GM12872 (cell line): ENCODE measurements at regions not wholly inside any gene's neighbourhood (a gene's known extent, or its start where the extent isn't known, plus 50 kb on each side); places are given as distances from the start of the nearest gene placed in this dataset.

Experiments used
- TF ChIP-seq, protein P1 (sequence below): IDR thresholded peaks from 3 replicates; pipeline ENCODE4 v1.5.1; 2011; ENCODE audit warnings: low read depth, mild to moderate bottlenecking, low read length, moderate library complexity; ENCODE audit not compliant: insufficient read depth

DNA sequence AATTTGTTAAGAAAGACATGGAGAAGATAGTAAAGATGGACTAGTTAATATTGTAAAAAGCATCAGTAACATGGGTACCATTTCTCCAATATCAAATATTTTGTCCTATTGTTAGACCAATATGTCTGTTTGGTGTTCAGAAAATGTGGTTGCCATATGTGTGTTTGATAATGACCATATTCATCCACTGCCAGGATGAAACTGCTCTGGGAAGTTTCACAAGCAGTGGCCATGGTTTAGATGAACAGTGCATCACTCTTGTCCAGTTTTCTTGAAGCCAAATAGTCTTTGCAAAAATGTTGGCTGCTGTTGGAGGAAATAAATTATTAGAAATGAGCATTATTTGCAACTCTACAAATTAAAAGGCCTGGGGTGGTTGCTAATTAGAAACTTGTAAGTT lies 333.8 kb downstream of the NUF2 start:
- TF ChIP-seq, protein P1, sequence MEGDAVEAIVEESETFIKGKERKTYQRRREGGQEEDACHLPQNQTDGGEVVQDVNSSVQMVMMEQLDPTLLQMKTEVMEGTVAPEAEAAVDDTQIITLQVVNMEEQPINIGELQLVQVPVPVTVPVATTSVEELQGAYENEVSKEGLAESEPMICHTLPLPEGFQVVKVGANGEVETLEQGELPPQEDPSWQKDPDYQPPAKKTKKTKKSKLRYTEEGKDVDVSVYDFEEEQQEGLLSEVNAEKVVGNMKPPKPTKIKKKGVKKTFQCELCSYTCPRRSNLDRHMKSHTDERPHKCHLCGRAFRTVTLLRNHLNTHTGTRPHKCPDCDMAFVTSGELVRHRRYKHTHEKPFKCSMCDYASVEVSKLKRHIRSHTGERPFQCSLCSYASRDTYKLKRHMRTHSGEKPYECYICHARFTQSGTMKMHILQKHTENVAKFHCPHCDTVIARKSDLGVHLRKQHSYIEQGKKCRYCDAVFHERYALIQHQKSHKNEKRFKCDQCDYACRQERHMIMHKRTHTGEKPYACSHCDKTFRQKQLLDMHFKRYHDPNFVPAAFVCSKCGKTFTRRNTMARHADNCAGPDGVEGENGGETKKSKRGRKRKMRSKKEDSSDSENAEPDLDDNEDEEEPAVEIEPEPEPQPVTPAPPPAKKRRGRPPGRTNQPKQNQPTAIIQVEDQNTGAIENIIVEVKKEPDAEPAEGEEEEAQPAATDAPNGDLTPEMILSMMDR, result no peak

DNA sequence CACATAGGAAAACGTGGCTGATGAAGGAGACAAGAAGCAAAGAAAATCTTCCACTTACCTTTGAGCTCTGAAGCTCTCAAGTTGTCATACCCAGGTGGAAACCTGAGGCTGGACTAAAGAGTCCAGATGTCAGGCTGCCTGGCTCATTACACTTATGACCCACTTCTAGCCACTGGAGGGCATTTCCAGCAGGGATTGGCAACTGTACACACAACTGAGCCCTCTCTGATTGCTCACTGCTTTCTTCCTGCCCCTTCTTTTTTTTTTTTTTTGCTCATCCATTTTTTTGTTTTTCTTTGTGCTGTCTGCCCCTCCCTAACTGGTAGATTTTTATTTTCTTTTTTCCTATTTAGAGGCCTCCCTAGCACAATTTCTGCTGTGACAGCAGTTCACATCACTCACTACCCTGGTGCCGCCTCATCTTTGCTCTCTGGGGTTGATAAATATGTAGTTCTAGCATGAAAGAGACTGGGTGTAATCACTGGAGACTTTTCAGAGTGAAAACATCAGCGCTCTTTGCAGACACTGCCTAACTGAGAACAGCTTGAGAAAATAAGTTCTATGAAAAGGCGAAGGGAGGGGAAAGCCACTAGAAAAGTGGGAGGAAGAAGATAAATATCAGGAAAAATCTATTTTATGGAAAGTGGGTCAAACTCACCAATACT lies 334.5 kb downstream of the NUF2 start:
- TF ChIP-seq, protein P1, result no peak

DNA sequence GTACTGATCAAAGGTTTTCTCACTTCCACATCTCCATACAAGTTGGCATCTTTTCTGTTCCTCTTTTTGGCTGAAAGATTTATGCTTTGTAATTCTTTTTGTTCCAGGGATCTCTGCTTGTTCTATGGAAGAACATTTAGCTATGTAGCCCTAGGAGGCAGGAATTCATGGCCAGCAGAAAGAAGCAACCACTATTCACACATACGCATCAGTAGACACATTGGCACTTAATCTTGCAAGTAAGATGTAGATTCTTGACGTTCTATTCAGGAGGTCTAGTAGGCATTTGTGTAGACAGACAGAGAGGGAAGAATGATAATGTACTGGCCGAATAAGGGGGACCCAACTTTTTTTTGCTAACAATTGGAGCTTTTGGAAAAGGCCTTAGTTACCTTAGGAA lies 336.0 kb downstream of the NUF2 start:
- TF ChIP-seq, protein P1, result no peak

DNA sequence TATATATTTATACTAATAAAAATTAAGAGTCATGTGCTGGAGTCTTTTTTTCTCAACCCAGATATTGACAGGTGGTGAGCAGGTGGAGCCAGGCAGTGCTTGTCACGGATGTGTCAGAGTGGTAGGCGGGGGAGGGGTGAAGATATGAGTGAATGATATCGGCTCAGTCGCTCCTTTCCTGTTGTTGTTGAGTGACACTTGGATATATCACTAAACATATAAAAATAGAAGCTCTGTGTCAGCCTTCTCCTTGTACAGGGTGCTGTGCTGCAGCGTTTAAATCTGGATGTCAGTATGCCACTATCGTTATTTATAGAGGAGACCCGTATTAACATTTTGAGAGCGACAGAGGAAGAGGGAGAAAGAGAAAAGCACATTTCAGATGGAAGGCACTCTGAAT lies 339.6 kb downstream of the NUF2 start:
- TF ChIP-seq, protein P1, result no peak

DNA sequence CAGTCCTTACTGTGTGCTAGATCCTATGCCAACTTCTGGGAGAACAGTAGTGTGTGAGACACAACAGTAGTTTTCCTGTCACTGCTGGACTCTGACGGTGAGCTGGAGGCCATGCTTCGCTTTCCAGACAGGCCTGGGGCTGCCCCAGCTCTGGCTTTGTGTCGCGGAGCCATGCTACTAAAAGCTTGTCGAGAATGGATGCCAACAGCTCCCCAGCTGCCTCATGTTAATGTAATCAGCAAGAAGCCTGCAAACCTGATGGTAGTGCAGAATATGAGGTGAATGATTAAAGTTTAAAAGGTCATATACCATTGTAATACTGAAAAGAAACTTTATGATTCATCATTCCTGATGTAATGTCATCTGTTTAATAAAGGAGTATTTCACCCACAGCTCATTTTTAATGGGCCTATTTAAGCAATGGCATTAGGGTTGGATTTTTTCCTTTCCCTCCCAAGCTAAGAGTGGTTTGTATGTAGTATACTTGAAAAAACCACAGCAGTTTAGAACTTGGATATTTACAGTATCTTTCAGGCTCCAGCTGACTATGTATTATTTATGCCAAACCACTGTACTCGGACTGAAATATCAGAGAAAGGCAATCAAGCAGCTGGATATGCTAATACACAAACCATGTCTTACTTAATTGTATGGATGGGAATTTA lies 343.0 kb downstream of the NUF2 start:
- TF ChIP-seq, protein P1, result no peak

DNA sequence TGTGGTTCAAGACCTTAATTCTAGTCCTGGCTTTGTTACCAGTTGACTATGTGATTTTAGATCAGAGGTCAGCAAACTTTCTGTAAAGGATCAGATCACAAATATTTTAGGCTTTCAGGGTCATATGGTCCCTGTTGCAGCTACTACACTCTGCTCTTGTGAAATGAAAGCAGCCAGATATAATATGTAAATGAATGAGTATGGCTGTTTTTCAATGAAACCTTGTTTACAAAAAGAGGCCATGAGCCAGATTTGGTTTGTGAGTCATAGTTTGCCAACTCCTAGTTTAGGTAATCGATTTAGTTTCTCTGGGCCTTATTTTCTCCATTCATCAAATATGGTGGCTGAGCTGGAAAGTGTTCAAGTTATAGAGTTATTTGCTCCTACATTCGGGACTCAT lies 346.7 kb downstream of the NUF2 start:
- TF ChIP-seq, protein P1, result no peak

DNA sequence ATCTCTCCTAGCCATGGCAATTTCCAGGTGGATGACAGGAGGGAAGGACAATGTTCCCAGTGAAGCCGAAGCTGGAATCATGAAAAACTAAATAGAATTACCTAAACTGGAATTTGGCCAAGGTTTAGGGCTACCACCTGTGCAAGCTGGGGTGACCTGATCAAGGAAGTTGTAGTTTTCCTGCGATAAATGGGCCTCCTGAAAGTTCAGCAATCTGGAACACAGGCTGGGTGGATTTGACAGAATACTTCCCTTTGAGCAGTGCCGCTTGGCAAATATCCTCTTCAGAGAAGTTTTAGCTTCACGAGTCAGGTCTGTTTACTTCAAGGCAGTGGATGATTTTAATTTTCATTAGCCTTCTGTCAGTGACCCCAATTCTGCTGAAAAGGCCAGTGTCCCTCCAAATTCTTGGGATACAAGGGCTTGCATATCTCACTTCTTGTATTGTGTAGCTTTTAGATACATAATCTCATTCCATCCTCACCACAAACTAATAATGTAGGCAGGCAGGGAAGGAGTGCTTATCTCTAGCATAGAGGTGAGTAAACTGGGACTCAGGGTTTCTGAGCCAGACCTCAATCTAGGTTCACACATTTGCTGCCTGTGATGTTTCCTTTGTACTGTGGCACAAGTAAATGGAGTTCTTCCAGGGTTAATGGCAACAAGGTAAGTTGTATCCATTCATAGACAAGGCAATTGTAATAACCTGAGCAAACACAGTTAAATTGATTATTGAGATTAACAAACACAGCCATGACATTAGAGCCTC lies 349.4 kb downstream of the NUF2 start:
- TF ChIP-seq, protein P1, result no peak
